Mesothelial cell of epicardium (in vitro differentiated cells): ENCODE measurements at regions not wholly inside any gene's neighbourhood (a gene's known extent, or its start where the extent isn't known, plus 50 kb on each side); places are given as distances from the start of the nearest gene placed in this dataset.

Source experiments
- DNase-seq, 2 experiments: peaks; one replicate each; pipeline ENCODE4 v3.0.0; 2021; ENCODE audit warnings: low spot score in 2 of 2; ENCODE audit not compliant: unreplicated experiment in 2 of 2
- H3K27ac Mint-ChIP-seq: 2 replicates; pipeline ENCODE4 v1.8.0; 2021; ENCODE audit warnings: mixed read lengths
- H3K27me3 Mint-ChIP-seq: 2 replicates; pipeline ENCODE4 v1.8.0; 2021; ENCODE audit warnings: low read depth, mixed read lengths
- H3K36me3 Mint-ChIP-seq: 2 replicates; pipeline ENCODE4 v1.8.0; 2021; ENCODE audit warnings: mixed read lengths
- H3K4me1 Mint-ChIP-seq: 2 replicates; pipeline ENCODE4 v1.8.0; 2021; ENCODE audit warnings: mixed read lengths
- H3K4me3 Mint-ChIP-seq: 2 replicates; pipeline ENCODE4 v1.8.0; 2021; ENCODE audit warnings: mild to moderate bottlenecking, moderate library complexity, mixed read lengths
- H3K9me3 Mint-ChIP-seq: 2 replicates; pipeline ENCODE4 v1.8.0; 2021; ENCODE audit warnings: mixed read lengths
- CTCF ChIP-seq: fragments of 200-600 bp; sonication (generic); IDR thresholded peaks from one replicate; pipeline ENCODE4 v1.5.0; 2021; ENCODE audit warnings: antibody characterized with exemption; ENCODE audit not compliant: unreplicated experiment

DNA sequence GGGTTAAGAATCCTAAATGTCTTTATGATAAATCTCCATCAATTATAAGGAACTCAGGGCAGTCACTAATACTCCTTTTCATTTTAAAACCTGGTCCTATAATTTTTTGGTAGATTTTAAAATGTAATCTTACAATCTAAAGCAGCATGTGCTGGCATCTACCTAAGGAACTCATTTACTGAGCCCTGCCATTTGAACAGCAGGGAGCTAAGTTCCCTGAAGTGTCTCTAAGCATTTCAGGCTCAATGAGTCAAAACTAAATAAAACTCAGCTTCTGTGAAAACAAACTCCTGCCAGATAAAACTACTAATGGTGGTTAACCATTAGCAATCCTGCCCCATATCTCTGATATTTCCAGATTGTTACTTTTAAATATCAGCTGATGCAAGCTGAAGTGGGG lies 1371.8 kb upstream of the PRMT6 start:
- peaks cover 3% of the 10 kb centered on the region for H3K27me3 Mint-ChIP-seq
- H3K4me1 Mint-ChIP-seq, result no peaks in the 10 kb centered on the region
- no peak for TF ChIP-seq CTCF
- DNase-seq, result no peak
- no peak overlapping the region for H3K4me3 Mint-ChIP-seq
- H3K9me3 Mint-ChIP-seq, result peaks cover 4% of the 10 kb centered on the region
- no peaks in the 10 kb centered on the region for H3K36me3 Mint-ChIP-seq
- no peak overlapping the region for H3K27ac Mint-ChIP-seq

DNA sequence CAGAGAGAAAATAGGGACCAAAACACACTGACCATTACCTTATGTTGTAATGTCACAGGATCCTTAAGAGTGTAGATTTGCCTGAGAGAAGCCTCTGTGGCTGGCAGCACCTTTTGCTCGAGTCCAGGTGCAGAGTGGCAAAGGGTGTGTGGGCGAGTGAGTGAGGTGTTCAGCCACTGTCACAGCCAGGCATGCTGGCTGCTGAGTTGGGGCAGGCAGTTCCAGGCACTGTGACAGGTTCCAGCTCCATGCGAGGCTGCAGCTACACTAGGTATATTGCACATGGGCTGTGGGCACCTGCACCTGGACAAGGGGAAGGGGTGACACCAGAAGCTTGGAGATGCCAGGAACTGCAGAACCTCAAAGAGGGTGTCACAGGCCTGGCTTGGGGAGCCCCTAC lies 1370.4 kb upstream of the PRMT6 start:
- Mint-ChIP-seq H3K36me3 (no peaks in the 10 kb centered on the region), H3K27ac (no peak overlapping the region), H3K9me3 (peaks cover 4% of the 10 kb centered on the region), H3K4me3 (no peak overlapping the region), H3K27me3 (peaks cover 3% of the 10 kb centered on the region), H3K4me1 (no peaks in the 10 kb centered on the region)
- DNase-seq, result no peak
- no peak for TF ChIP-seq CTCF

- peaks cover 4% of the 10 kb centered on the region for H3K9me3 Mint-ChIP-seq
- peaks cover 3% of the 10 kb centered on the region for H3K27me3 Mint-ChIP-seq
- H3K36me3 Mint-ChIP-seq, result no peaks in the 10 kb centered on the region
Measured at GRCh38 chr1:105686874-105687690, 1369.4 kb upstream of the PRMT6 start.

GRCh38 chr1:105700723-105701122 lies 1355.8 kb upstream of the PRMT6 start:
- no peaks in the 10 kb centered on the region for H3K9me3 Mint-ChIP-seq
- no peaks in the 10 kb centered on the region for H3K36me3 Mint-ChIP-seq
- no peak for DNase-seq
- no peaks in the 10 kb centered on the region for H3K4me1 Mint-ChIP-seq
- peaks cover 6% of the 10 kb centered on the region for H3K27me3 Mint-ChIP-seq
- H3K27ac Mint-ChIP-seq, result no peak overlapping the region
- H3K4me3 Mint-ChIP-seq, result no peak overlapping the region
- no peak for TF ChIP-seq CTCF

More at GRCh38 chr1:105686874-105687690, 1369.4 kb upstream of the PRMT6 start:
- H3K4me1 Mint-ChIP-seq, result no peaks in the 10 kb centered on the region
- no peak for TF ChIP-seq CTCF
- no peak overlapping the region for H3K4me3 Mint-ChIP-seq
- H3K27ac Mint-ChIP-seq, result no peak overlapping the region
- no peak for DNase-seq

- no peak for TF ChIP-seq CTCF
- no peak for DNase-seq
- H3K36me3 Mint-ChIP-seq, result no peaks in the 10 kb centered on the region
- H3K4me3 Mint-ChIP-seq, result no peak overlapping the region
- H3K27ac Mint-ChIP-seq, result no peak overlapping the region
- H3K27me3 Mint-ChIP-seq, result peaks cover 3% of the 10 kb centered on the region
- H3K9me3 Mint-ChIP-seq, result no peaks in the 10 kb centered on the region
- H3K4me1 Mint-ChIP-seq, result no peaks in the 10 kb centered on the region
Measured at GRCh38 chr1:105724286-105724685, 1332.2 kb upstream of the PRMT6 start.
